DMS53 treated with DMSO at 0.1 percent for 48 hours (cell line): ENCODE measurements at regions not wholly inside any gene's neighbourhood (a gene's known extent, or its start where the extent isn't known, plus 50 kb on each side); places are given as distances from the start of the nearest gene placed in this dataset.
"Not testable (repeated sequence)": the region's sequence is repeated elsewhere in the genome, so short reads cannot be mapped to it uniquely, and the experiment has no call there.

Source experiments
- DNase-seq: peaks from one replicate; lab custom pipeline; 2025; ENCODE audit not compliant: unreplicated experiment; lab: John Stamatoyannopoulos, UW

GRCh38 chr7:49660170-49660783, 113.2 kb upstream of the VWC2 start:
- peak; percentile 16 for DNase-seq

- no peak for DNase-seq
These were observed 112.5 kb upstream of the VWC2 start for GRCh38 chr7:49660976-49661375.

GRCh38 chr7:49665963-49666362, 107.5 kb upstream of the VWC2 start:
- not testable (repeated sequence) for DNase-seq

- DNase-seq: no peak
These were observed 106.7 kb upstream of the VWC2 start for GRCh38 chr7:49666764-49667163.

- no peak for DNase-seq
These were observed 104.2 kb upstream of the VWC2 start for GRCh38 chr7:49669285-49669684.

GRCh38 chr7:49669692-49670260, 103.7 kb upstream of the VWC2 start:
- no peak for DNase-seq

- no peak for DNase-seq
These were observed 102.4 kb upstream of the VWC2 start for GRCh38 chr7:49670991-49671390.

- DNase-seq: no peak
These were observed 80.9 kb upstream of the VWC2 start for GRCh38 chr7:49692516-49692915.

- DNase-seq: no peak
These were observed 77.5 kb upstream of the VWC2 start for GRCh38 chr7:49695971-49696370.

- DNase-seq: no peak
These were observed 72.6 kb upstream of the VWC2 start for GRCh38 chr7:49700841-49701240.

- no peak for DNase-seq
These were observed 71.3 kb upstream of the VWC2 start for GRCh38 chr7:49702099-49702498.

- DNase-seq: no peak
These were observed 70.1 kb upstream of the VWC2 start for GRCh38 chr7:49703337-49703736.

- DNase-seq: no peak
These were observed 69.6 kb upstream of the VWC2 start for GRCh38 chr7:49703881-49704280.

- no peak for DNase-seq
These were observed 67.3 kb upstream of the VWC2 start for GRCh38 chr7:49706106-49706505.

- DNase-seq: no peak
These were observed 65.5 kb upstream of the VWC2 start for GRCh38 chr7:49707891-49708290.

- no peak for DNase-seq
These were observed 64.8 kb upstream of the VWC2 start for GRCh38 chr7:49708590-49708989.

- not testable (repeated sequence) for DNase-seq
These were observed 62.2 kb upstream of the VWC2 start for GRCh38 chr7:49711072-49711723.

GRCh38 chr7:49714182-49714581, 59.3 kb upstream of the VWC2 start:
- DNase-seq: no peak

GRCh38 chr7:49715486-49715885, 58.0 kb upstream of the VWC2 start:
- DNase-seq: no peak

GRCh38 chr7:49717547-49717946, 55.9 kb upstream of the VWC2 start:
- no peak for DNase-seq

- no peak for DNase-seq
These were observed 54.7 kb upstream of the VWC2 start for GRCh38 chr7:49718760-49719159.

- no peak for DNase-seq
These were observed 52.0 kb upstream of the VWC2 start for GRCh38 chr7:49721441-49721840.
